ENCODE measurements at regions not wholly inside any gene's neighbourhood (a gene's known extent, or its start where the extent isn't known, plus 50 kb on each side); places are given as distances from the start of the nearest gene placed in this dataset.

GRCh38 chr6:22956029-22956681, 386.8 kb downstream of the HDGFL1 start:
- DNase-seq (no peak), ATAC-seq (peak; percentile 84)
- intact Hi-C loops (cut with micrococcal nuclease) = no loop called here

GRCh38 chr6:22958677-22959076, 389.3 kb downstream of the HDGFL1 start:
- ATAC-seq = no peak
- intact Hi-C loops (cut with micrococcal nuclease) = no loop called here

GRCh38 chr6:22959571-22959970, 390.2 kb downstream of the HDGFL1 start:
- DNase-seq = no peak
- no peak for ATAC-seq
- intact Hi-C loops (cut with micrococcal nuclease) = no loop called here

More at GRCh38 chr6:22958677-22959076, 389.3 kb downstream of the HDGFL1 start:
- DNase-seq = no peak

DNA sequence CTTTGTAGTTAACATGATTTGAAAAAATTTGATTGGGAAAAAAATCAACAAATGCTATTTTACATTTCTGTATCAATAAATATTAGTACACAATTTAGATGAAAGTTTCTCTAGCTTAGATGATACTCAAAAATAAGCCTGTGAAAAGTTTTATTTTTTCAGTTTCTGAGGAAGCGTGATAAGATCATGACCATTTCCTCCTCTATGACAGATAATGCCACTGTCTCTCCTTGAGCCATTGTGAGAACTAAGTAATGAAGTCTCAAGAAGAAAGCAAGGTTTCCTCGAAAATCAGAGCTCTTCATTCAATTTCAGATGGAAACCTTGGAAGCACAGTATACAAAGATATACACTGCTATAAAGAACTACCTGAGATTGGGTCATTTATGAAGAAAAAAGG, 395.0 kb downstream of the HDGFL1 start:
- DNase-seq (no peak), ATAC-seq (no peak)
- intact Hi-C loops (cut with micrococcal nuclease) = no loop called here

- ATAC-seq = no peak
- intact Hi-C loops (cut with micrococcal nuclease) = no loop called here
- DNase-seq = no peak
Measured at GRCh38 chr6:22965889-22966288, 396.5 kb downstream of the HDGFL1 start.

DNA sequence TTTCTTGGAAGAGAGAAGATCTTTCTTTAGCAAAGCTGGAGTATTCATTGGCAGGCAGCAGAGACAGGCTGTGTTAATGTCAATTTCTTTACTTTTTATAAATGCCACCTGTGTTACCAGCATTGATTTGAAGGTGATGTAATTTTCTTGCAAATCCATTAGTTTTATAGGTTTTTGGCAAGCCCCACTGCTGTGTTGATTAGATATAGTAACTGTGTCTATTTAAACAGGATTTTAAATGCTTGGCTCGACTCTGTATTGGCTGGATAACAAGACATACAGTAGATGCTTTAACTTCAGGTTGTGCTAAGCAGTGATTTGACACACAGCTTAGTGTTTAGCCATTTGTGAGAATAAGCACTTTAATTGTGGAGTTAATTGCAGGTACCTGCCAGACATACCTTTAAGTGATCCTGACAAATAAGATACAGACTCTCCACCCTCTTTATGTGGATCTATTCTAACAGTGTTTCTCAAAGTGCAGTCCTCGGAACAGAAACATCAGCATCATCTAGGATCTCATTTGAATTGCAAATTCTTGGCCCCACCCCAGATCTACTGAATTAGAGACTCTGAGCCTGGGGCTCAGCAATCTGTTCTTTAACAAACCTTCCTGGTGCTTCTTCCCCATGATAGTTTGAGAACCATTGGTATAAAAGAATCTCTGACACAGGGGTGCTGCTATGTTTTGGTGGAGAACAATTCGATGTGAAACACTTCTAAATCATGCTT, 397.5 kb downstream of the HDGFL1 start:
- intact Hi-C loops (cut with micrococcal nuclease) = no loop called here
- ATAC-seq (no peak), DNase-seq (no peak)

GRCh38 chr6:22970004-22970403, 400.6 kb downstream of the HDGFL1 start:
- no peak for DNase-seq
- intact Hi-C loops (cut with micrococcal nuclease) = no loop called here
- no peak for ATAC-seq

- DNase-seq (no peak), ATAC-seq (no peak)
- intact Hi-C loops (cut with micrococcal nuclease) = no loop called here
Measured at GRCh38 chr6:22972771-22973170, 403.4 kb downstream of the HDGFL1 start.

GRCh38 chr6:22975079-22975478, 405.7 kb downstream of the HDGFL1 start:
- ATAC-seq (no peak), DNase-seq (no peak)
- intact Hi-C loops (cut with micrococcal nuclease) = no loop called here

GRCh38 chr6:22980446-22980845, 411.1 kb downstream of the HDGFL1 start:
- ATAC-seq (no peak), DNase-seq (no peak)
- intact Hi-C loops (cut with micrococcal nuclease) = no loop called here

DNA sequence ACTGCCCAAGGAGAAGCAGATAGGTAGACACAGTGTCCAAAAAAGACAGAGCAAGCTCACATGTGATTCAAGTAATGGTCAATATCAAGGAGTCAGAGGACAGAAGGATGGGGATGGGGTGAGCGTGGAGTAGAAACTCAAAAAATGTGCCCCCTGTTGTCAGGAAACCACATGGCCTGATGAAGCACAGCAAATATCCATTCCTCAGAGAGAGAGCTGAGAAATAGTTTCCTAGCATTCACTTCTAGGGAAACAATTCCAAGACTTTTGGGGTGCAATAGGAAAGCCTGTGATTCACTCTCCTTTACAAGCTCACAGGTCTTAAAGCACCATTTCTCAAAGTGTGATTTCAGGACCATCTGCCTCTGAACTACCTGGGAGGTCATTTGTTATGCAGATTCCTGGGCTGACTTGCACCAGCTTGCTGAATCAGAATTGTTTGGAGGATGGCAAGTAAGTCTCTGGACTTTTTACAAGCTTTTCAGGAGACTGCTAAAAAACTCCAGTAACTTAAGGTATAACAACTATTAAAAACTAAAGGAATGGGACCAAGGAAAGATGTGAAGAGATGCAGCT, 432.8 kb downstream of the HDGFL1 start:
- intact Hi-C loops (cut with micrococcal nuclease) = no loop called here
- DNase-seq (no peak), ATAC-seq (no peak)

DNA sequence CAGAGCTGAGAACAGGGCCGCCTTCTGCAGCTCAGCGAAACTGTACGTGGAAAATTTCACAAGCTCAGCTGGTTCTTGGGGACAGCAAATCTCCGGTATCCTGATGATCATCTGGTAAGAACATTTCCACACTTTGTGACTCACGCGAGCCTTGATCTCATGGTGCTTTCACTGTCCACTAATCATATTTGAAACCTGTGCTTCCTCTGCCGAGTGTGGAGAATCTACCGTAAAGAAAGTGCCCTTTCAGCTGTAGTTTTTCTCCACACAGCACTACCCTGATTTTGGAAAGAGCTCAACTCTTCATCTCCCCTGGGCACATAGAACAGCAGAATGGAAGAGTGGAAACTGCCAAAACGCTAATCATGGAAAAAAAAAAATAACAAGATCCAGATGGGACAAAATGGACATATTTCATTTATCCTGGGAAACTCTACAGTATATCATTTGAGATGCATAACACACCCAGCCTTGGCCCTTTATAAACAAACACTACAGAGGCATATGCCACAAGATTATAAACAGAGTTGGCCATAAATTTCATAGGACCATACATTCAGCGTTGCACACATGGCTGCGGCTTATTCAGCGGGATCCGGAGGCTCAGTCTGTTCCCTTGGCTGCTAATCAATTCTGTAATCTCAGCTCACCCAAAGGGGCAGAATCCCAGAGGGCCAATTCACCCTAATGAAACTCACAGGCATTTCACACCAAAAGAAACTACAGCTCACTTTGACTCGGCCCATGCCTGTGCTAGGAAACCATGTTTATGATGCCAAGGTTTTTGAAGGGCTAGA, 434.5 kb downstream of the HDGFL1 start:
- intact Hi-C loops (cut with micrococcal nuclease) = no loop called here
- peak; percentile 26 for DNase-seq
- peak; percentile 88 for ATAC-seq

GRCh38 chr6:23006656-23007055, 437.3 kb downstream of the HDGFL1 start:
- DNase-seq (no peak), ATAC-seq (no peak)
- intact Hi-C loops (cut with micrococcal nuclease) = no loop called here

DNA sequence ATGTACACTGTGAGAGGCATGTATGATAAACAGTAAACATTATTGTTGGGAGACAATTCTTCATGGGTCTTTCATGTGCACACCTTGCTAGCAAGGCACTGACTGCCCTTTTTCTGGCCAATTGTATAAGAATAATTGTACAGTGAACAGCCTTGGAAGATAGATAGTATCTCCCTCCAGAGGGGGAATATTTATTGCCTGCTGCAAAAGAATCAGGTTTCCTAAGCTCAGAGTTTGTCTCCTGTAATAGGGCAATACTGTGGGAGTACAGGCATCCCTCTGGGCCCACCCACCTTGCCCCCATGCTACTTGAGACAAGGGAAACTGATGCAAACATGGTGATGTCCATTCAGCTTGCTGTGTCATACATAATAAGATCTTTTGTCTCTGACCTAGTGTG, 442.2 kb downstream of the HDGFL1 start:
- ATAC-seq = no peak
- intact Hi-C loops (cut with micrococcal nuclease) = no loop called here
- no peak for DNase-seq

DNA sequence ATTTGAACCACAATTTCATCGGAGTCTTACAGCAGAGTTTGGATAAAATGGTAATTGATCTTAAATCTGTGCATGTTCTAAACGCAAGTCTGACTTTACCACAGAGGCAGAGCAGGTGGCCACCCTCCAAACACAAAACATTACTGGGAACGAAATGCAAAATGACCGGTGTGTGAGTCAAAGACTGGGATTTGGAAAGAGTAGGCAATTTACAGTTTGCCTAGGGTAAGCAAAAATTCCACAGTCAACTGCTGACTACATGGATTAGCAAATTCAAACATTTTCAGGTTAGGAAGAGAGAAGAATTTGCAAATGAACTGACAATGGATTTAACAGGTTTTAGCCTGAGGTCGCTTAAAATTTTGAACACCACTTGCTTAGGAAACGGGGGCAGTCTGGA, 444.4 kb downstream of the HDGFL1 start:
- DNase-seq (no peak), ATAC-seq (no peak)
- intact Hi-C loops (cut with micrococcal nuclease) = no loop called here

- no peak for ATAC-seq
- intact Hi-C loops (cut with micrococcal nuclease) = no loop called here
- DNase-seq = no peak
Measured at GRCh38 chr6:23016696-23017095, 447.3 kb downstream of the HDGFL1 start.

GRCh38 chr6:23021487-23021886, 452.1 kb downstream of the HDGFL1 start:
- intact Hi-C loops (cut with micrococcal nuclease) = no loop called here
- ATAC-seq (no peak), DNase-seq (no peak)

GRCh38 chr6:23027281-23027680, 457.9 kb downstream of the HDGFL1 start:
- DNase-seq (no peak), ATAC-seq (no peak)
- intact Hi-C loops (cut with micrococcal nuclease) = no loop called here

DNA sequence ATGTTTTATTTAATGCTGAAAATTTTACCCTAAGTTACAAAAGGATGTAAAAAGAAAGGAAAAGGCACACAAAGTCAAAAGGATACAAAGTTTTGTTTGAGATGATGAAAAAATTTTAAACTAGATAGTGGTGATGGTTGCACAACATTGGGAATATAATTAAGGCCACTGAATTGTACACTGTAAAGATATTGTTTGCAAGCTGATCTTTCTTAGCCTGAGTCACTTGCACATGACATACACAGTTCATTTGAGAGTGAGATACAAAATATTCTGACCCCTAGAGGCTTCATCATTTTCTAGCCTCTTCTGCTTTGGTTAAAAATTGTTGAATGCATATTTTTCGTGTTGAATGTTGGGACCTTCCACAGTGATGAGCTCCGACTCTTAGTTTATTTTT, 462.6 kb downstream of the HDGFL1 start:
- ATAC-seq (no peak), DNase-seq (no peak)
- intact Hi-C loops (cut with micrococcal nuclease) = no loop called here

DNA sequence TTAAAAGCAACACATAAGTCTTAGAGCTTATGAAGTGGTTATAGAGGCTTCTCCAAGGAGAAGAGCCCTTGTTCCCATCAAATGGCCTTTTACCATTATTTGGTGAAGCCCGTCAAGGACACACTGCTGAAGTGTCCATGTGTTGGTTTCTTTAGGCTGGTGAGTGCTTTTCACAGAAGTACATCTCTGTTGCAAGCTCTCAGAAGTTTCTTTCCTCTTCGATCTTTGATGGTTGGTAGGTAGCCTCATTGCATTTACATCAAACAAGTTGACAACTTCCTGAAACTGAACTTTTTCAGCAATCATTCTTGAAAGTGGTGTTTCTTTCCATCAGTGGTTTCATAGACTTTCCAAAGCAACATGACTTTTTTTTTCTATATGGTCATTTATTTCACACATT, 465.6 kb downstream of the HDGFL1 start:
- intact Hi-C loops (cut with micrococcal nuclease) = no loop called here
- ATAC-seq = no peak
- DNase-seq = no peak

Measured in left ventricle myocardium superior (tissue), 1 donor.